ENCODE measurements at regions not wholly inside any gene's neighbourhood (a gene's known extent, or its start where the extent isn't known, plus 50 kb on each side); places are given as distances from the start of the nearest gene placed in this dataset.

DNA sequence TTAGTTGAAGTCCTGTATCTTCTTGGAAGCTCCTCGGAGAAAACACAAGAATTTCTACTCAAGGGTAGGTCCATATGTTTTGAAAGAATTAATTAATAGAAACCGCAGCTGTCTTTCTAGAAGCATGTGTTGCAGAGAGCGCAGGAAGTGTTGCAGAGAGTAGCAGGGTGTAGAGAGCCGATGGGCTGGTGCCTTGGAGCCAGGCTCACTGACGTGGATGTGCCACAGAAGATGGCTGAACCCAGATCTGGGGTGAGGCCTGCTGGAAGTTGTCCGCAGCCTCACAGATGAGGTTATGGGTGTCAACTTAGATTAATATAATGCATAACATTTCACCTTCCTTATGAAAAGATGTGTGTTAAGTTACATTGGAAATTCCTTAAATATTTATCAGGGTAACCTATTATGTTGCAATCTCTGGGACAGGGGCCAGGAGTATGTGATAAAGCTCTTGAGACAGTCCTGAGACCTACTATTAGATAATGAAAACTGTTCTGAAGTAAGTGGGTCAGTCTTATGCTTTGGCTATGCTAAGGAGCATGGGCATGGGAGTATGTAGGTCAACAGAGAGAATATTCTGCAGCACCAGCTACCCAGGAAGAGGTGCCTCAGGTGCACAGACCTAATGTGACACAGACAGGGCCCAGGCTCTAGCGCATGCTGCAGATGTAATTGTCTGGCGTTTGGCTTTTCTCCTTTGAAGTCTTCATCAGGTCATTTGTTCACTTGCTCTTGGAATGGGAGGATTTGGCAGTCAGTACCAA, 973.3 kb downstream of the BCL11B start:
- DNase-seq (ENCODE audit: low spot score), result no peak

DNA sequence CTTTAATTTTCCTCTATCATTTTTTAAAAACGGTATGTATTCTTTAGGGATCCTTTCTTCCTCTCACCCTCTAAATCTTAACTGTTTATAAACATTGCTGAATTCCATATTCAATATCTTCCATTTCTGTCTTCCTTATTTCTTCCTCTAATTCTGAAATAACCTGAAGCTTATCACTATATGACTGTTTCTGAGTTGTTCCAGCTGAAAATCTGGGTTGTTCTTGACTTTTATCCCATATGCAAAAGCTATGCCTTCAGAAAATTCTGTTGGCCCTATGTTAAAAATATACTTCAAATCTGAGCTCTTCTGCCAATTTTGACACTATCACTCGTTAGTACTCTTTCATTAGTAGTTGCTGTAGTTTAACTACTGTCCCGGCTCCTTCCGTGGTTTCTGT, 970.3 kb downstream of the BCL11B start:
- no peak for DNase-seq (ENCODE audit: low spot score)

DNA sequence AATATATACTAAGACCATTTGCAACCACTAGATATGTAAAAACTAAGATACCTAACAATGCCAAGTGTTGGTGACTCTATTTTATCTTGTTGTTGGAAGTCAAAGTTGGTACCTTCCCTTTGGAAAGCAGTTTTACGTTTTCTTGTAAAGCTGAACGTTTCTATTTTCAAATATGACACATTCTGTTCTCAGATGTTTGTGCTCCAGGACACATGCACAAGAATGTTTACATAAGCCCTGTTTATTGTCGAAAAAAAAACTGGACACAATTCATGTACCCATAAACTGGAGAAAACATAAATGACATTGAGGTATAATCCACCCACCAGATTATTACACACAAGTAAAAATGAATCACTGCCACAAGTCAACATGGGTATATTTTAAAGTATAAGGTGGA, 967.4 kb downstream of the BCL11B start:
- no peak for DNase-seq (ENCODE audit: low spot score)

DNA sequence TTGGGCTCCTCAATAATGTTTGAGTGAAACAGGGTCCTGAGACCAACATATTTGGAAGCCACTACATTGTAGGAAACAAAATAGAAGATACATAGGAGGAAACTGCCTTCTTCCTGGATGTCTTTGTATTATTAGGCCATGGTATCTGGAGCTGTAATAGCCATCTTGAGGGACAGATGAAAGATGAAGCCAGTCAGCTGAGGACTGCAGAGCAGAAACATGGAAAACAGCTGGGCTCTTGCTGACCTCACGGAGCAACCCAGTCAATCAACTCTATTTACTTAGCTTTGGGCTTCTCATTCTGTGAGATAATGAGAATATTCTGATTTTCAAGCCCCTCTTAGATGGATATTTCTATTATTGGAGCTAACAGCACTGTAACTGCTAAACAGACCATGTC, 962.4 kb downstream of the BCL11B start:
- DNase-seq (ENCODE audit: low spot score), result no peak

DNA sequence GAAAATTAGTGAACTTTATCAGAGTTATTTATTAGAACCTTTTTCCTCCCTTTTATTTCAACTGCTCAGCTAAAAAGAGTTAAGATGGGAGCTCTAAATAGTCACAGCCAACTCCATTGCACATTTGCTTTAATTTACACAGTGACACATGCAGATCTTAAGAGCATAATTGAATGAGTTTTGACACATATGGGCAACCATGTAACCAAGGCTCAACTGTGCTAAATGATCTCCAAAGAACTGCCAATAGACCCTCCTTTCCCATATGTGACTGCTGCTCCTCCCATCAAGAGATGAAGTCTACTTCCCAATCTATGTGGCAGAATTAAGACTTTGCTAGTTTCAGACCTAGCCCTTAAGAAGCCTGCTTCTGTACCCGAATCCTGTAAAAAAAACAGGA, 960.0 kb downstream of the BCL11B start:
- DNase-seq (ENCODE audit: low spot score), result no peak

DNA sequence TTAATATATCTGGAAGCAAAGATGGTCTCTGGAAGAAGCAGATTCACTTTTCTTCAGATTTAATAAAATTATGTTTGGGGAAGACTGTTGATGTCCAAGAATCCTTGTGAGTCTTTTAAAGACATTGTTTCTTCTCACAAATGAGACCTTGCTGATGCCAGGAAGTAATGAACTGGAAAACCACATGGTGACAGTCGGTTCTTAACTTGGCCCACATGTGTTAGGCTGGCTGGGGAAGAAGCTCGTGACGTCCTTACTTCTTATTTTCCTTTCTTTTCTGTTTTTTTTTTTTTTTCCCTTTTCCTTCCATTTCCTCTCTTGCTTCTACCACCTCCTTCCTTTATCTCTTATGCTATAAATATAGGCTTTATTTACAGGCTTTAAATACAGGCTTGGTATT, 950.2 kb downstream of the BCL11B start:
- no peak for DNase-seq (ENCODE audit: low spot score)

DNA sequence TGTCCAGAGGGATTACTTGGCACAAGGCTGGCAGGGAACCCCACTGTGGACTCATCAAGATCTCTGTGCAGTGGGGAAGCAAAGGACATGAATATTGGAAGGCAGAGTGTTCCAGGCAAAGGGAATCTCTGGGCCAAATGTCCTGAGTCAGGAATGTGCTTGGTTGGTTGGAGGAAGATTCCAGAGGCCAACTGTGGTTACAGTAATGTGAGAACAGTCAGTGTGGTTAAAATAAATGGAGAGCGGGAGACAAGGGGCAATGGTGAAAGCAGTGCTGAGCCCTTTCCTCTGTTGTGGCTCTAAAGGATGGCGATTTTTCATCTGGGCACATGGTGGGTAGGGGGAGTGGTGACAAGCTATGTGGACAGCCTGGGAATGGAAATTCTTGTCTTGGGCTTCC, 948.2 kb downstream of the BCL11B start:
- DNase-seq (ENCODE audit: low spot score), result no peak

DNA sequence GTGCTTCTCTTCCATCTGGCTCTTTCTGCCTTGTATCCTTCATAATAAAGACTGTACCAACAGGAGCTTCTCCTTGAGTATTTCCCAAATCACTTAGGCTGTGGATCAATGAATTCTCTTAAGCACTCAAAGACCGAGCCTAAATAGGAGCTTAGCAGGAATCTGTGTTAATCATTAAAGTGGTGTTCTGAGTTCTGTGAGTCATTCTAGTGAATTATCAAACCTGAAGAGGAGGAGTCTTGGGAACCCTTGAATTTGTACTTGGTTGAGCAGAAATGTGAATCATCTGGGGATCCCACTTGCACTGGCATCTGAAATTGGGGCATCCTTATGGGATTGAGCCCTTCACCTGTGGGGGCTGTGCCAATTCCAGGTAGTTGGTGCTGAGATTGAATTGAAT, 946.2 kb downstream of the BCL11B start:
- no peak for DNase-seq (ENCODE audit: low spot score)

DNA sequence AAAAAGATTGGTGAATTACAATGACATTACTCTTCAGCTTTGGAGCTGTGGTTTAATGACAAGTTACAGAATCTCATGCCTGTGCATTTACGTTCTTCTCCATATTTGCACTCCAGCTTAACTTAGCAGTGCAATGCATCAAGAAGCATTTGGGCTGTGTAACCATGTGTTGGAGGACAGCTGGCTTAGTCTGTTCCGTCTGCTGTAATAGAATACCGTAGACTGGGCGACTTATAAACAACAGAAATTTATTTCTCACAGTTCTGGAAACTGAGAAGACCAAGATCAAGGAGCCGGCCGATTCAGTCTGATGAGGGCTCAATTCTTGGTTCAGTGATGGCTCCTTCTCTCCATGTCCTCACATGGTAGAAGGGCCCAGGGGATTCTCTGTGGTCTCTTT, 943.5 kb downstream of the BCL11B start:
- DNase-seq (ENCODE audit: low spot score), result no peak

DNA sequence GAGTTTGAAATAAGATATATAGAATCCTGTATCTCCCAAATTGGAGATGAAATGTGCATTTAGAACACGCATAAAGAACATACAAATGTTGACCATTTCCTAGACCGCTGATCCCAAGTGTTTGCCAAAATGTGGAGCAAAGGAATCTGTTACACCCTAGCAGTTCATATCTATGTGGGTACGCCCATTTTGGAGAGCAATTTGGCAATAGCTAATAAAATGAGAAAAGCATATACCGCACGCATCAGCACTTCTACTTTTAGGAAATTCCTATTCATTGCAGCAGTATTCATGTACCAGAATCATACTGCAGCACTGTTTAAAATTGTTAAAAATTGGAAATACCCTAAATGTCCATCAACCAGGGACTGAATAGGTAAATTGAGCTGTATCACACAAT, 937.8 kb downstream of the BCL11B start:
- no peak for DNase-seq (ENCODE audit: low spot score)

DNA sequence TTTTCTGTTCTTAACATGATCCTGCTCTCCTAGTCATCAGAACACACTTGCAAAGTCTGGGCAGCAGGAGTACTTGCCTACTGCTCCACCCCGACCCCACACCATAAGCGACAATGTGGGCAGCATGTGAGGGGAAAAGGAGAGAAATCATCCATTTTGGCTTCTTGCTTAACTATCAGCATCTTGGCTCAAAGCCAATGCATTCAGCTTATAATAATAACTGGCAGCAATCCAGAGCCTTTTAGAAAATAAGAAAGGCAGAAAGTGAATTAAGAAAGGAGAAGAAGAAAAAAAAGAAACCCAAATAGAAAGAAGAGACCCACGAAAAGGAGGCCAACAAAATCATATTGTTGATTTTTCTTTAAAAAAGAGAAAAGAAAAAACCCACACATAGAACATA, 930.8 kb downstream of the BCL11B start:
- DNase-seq (ENCODE audit: low spot score), result no peak

DNA sequence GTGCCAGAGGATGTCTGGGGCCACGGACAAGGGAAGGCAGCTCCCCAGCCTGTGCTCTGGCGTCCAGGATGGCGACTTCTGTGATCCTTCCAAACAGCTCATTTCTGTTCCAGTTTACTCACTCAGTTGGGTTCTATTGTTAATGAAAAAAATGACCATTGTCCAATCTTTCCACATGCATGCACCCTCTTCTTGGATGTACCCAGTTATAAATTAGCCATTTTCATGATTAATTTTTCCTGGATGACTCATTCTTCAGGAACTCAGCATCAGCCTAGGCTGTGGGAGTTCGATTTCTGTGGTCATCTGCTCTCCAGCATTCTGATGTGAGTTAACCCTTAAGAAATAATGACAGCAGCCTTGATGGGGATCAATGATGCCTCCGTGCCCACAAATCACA, 926.8 kb downstream of the BCL11B start:
- DNase-seq (ENCODE audit: low spot score), result no peak

DNA sequence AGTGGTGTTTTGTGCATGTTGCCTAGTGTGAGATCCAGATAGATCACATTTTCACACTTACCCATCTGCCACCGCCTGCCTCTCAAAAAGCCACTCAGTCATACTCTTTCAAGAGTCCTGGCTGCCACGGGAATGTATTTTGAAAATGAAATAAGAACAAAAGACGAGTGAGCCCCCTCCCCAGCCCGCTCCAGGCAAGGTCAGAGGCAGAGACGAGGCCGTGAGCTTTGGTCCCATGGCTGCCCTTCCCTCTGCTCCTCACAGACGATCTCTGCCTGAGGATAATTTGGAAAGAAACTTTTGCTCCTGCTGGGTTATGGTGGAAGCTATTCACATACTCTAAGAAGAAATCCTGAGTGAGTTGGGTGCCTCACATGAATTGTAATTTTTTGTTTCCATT, 924.3 kb downstream of the BCL11B start:
- DNase-seq (ENCODE audit: low spot score), result no peak

DNA sequence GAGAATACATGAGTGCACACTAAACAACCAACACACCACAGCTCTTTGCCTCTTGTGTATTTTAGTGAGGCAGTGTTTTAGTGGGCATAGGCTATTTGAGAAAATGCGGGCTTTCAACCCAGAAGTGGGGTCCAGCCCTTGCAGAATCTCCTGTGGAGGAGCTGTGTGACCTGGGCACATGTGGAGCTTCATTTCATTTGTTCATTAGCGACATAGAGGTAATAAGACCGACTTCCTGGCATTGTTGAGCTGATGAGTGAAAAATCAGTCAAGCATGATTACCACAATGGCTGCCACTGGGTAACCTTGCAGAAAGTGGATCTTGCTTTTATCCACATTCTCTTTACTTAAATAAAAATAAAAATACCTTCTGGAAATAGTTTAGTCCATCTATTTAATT, 923.5 kb downstream of the BCL11B start:
- no peak for DNase-seq (ENCODE audit: low spot score)

DNA sequence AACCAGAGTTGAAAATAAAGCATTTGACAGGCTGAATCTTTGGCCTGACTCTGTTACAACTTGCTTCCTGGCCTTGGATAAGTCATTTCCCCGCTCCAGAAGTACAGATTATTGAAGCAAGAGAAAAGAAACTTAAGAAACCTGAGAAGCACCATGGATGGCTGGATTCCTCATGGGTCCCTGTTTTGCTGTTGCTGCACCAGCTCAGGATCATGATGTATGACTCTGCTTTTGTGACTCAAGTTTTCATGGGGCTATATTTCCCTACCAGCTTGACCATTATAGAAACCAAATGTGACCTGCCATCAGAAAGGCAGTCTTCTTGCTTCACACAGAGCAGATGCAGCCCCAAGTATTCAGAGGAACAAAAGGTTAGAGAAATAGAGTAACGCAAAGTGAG, 921.8 kb downstream of the BCL11B start:
- no peak for DNase-seq (ENCODE audit: low spot score)

DNA sequence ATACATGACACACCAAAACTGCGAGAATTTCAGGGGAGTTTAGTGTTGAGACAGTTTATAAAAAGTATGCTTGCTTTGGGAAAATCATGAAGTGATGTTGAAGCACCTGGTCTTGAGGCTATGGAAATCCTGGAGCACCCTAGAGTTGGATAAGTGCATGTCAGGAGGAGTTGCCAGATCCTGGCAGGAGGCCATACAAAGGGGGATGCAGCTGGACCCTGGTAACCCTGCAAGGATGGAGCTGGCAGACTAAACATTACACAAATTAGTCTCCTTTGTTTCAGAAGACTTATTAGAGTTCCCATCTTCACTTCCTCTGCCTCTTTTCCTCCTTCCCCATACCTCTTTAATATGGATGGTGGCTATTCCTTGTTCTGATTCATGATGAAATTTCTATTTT, 907.0 kb downstream of the BCL11B start:
- DNase-seq (ENCODE audit: low spot score), result no peak

DNA sequence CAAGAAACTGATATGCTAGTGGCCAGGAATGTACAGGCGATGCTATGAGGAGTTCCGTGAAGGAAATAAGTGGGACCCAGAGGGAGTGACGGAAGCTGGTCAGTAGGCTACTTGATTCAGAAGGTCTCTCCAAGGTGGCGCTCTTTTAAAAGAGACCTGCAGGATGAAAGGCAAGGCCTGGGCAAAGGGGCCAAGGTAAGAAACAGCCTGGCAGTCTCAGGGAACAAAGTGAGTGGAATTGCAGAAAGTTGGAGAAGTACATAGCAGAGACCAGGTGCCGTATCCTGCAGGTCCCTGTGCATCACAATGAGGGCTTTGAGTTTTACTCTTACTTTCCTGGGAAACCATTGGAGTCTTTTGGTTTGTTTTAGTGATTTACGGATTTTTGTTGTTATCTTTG, 905.6 kb downstream of the BCL11B start:
- no peak for DNase-seq (ENCODE audit: low spot score)

DNA sequence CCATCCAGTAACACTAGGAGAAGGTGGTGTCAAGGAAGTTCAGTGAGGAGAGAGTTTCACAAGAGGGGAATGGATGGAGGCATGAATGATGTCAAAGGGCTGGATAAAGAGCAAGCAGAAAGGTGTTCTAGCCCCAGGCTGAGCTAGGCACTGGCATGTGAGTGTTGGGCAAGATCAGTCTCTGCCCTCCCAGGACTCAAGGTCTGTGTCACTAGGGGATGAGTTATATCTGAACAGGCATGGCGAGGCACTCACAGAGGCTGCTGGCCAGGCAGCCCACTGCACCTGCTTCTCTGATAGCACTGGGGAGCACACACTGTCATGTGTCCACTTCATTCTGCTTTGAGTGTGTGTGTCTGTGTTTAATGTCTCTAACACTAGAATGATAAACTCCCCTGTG, 903.8 kb downstream of the BCL11B start:
- no peak for DNase-seq (ENCODE audit: low spot score)

DNA sequence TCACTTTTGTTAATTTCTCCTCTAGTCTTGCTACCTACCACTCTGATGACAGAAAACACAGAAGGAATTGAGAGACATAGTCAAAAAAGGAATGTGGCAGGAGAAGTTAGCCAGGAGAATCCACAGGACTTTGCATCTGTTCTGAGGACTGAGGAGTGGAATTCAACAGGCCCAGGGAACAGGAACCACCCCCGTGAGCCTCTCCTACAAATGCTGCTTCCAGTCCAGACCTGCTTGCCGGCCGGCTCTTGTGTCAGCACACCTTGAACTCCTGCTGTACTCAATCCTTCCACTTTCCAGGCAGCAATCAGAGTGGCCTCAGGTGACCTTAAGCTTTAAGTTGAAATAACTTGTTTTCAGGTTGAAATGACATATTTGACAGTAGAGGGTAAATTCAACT, 903.1 kb downstream of the BCL11B start:
- DNase-seq (ENCODE audit: low spot score), result no peak

DNA sequence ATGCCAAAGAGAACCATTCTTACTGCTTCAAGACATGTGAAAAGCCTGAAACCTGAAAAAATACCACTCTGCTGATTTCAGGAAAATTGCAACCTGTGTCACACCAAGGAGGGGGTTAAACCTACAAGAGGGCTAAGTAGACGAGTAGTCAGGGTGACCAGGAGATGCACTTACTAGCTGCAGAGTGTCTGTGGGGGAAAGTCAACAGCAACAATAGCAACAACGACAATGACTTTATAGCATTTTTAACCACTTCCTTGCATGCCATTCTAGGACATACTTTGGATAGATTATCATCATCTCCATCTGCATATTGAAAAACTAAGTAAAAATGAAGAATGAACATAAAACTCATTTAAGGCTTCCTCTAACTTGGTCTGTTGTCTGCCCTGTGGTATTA, 902.7 kb downstream of the BCL11B start:
- DNase-seq (ENCODE audit: low spot score), result no peak

DNA sequence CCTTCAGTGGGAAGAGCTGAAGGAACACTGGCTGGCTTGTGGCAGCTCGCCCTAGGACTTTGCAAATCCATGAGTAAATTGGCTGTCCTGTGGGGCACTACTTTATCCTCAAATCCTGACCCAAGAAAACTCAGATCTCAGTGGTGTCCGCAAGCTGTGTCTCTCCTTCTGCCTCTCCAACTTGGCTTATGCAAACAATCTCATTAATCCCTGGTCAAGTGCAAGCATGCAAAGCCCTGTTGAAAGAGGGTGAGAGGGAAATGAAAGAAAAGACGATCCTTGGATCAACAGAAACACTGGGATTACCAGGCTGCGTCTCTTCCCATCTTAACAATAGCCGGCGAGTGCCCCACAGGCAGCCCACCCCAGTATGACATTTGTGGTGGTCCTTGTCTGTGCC, 901.6 kb downstream of the BCL11B start:
- no peak for DNase-seq (ENCODE audit: low spot score)

DNA sequence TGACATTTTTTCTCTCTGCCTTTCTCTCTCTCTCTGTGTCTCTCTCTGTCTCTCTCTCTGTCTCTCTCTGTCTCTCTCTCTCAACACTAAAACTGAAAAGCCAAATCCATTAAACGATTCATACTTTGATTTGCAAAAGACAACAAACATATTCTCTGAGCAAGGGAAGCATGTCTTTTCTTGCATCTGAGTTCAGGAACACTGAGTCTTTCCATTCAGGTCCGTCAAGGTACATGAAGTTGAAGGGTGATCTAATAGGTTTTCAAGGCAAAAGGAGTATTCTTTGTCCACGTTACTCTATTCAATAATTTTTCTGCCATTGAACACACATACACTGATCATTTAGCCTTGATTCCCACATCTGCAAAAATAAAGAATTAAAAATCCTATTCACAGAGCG, 900.9 kb downstream of the BCL11B start:
- DNase-seq (ENCODE audit: low spot score), result no peak

DNA sequence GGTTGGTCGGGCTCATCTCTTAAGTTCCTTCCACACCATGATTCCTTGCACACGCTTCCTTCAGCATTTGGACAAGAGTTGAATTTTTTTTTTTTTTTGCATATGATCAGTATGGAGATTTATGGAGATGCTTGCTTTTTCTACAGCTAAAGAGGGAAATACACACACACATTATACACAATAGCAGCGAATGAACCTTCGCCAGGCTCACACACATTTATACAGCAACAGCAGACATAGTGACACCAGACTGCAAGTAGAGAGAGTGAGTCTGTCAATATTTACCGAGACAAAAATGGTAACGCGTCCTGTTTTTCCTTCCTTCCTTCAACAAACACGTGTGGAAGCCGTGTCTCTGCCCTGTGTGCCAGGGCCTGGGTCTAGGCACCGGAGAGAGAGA, 897.9 kb downstream of the BCL11B start:
- no peak for DNase-seq (ENCODE audit: low spot score)

DNA sequence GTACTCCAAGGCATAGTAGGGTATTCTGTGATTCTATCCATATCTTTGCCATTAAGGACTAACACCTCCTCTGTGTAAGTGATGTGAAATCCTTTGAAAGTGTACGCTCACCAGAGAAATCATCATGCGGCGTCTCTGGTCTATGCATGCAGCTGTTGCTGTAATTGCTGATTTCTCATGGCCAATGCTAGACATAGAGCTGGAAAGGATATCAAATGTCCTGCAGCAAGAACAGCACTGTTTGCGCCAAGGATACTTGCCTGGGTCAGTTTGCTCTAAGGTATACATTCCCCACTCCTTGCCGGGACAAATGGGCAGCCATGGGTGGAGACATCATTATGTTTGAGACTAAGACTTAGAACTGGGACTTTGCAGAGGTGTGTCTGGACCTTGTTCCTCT, 896.4 kb downstream of the BCL11B start:
- DNase-seq (ENCODE audit: low spot score), result no peak

DNA sequence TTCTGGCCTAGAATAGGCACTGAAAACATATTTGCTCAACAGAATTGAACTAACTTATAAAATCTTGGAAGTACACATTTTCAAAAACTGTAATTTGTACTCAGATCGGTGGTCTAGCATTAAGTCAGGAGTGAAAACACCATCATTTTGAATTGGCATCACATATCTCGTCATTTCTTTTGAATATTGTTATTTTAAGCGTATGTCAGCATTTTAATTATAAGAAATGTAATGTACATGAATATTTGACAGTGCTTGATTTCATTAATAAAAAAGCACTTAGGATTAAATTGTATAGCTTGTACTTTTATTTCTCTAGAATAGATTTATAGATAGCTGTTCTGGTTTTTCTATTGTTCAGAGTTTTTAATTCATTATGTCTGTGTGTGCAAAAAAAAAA, 892.2 kb downstream of the BCL11B start:
- no peak for DNase-seq (ENCODE audit: low spot score)
